Epidermal melanocyte (primary cell): ENCODE measurements at regions not wholly inside any gene's neighbourhood (a gene's known extent, or its start where the extent isn't known, plus 50 kb on each side); places are given as distances from the start of the nearest gene placed in this dataset.
"Not testable (repeated sequence)": the region's sequence is repeated elsewhere in the genome, so short reads cannot be mapped to it uniquely, and the experiment has no call there.

Experiments used
- DNase-seq: peaks from one replicate; pipeline ENCODE4 v3.0.0; 2011; ENCODE audit warnings: low spot score; ENCODE audit not compliant: insufficient read length

DNA sequence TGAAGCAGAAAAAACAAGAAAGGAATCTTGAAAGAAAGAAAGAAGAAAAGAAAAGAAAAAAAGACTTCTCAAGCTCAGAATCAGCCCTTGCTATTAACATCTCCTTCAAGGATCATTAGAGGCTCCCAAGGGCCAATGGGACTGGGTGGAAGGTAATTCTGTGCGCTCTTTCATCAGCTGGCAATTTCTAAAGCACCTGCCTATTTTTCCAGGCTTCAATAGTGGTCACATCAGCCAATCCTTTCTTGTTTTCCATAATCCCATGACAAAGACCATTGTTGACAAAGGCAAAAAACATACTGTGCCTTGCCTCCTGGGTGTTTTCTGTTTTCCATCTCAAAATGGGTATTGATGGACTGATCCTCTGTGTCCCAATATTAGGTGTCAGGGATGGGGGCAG is 88.2 kb upstream of the TSC22D1 start:
- no peak for DNase-seq

DNA sequence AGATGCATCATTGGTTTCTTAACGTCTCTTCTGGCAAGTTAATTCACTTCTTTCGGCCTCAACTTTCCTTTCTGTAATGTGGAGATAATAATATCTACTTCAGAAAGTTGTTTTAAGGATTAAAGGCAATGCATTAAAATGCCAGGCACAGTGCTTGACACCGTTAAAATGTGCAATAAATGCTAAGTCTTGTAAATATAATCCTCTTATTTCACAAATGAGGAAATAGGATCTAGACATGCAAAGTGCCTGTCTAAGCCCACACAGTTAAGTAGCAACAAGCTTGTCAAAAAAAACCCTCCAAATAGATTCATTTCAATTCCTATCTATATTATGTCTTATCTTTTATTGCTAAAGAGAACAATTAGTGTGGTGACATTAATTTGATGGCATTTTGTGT is 86.4 kb upstream of the TSC22D1 start:
- no peak for DNase-seq

GRCh38 chr13:44661936-44662335 is 85.8 kb upstream of the TSC22D1 start:
- no peak for DNase-seq

DNA sequence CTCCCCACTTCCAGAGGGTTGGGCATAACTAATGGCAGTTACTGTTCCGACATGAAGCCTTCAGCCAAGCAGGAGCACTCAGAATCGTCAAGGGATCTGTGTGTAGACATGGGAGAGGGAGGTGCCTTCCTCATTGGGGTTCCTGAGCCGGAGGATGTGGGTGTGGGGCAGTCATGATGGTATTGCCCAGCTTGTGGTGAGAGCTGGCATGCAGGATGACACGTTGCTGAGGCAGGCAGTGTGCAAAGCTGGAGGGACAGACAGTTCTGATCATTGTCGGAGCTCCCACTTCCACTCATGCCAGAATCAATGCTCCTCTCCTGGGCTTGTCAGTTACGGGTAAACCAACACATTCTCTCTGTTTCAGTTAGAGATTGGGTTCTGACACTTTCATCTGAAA is 83.9 kb upstream of the TSC22D1 start:
- no peak for DNase-seq

GRCh38 chr13:44652962-44653660 is 77.0 kb upstream of the TSC22D1 start:
- DNase-seq, result no peak

- DNase-seq, result no peak
Observed at GRCh38 chr13:44652168-44652567, 76.0 kb upstream of the TSC22D1 start.

DNA sequence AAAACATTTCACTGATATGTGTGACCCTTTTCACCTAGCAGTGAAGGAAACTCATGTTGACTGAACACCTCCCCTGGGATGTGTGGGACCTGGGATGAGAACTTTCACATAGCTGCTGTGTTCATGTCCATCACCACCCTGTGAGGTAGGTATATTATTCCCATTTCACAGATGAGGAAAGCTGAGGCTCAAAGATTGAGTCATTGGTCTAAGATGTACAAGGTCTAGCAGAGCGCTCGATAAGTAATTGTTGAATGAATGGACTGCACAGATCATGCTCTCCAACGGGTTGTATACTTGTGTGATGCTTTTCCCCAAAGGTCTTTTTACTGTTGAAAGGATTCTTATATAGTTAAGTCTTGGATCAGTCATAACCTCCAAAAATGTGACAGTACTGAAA is 75.6 kb upstream of the TSC22D1 start:
- no peak for DNase-seq

GRCh38 chr13:44651209-44651608 is 75.1 kb upstream of the TSC22D1 start:
- DNase-seq, result no peak

DNA sequence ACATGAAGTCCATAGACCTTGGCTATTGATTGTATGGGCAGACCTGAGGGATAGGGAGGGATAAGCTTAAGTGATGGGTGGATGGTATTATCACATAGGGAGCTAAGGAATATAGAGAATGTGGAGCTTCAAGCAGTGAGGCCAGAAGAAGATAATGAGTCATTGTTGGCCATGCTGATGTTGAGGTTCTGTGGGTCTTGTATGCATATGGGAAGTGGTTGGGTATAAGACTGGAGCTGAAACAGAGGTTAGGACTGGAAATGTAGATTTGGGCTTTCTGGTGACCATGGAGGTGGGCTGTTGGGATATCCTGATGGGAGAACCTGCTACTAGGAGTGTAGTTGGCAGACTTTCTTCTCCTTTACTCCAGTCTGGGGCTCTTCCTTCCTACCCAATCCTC is 73.7 kb upstream of the TSC22D1 start:
- no peak for DNase-seq

- no peak for DNase-seq
Observed at GRCh38 chr13:44649104-44649428, 72.9 kb upstream of the TSC22D1 start.

- DNase-seq, result no peak
Observed at GRCh38 chr13:44648392-44649103, 72.4 kb upstream of the TSC22D1 start.

GRCh38 chr13:44647560-44647959 is 71.4 kb upstream of the TSC22D1 start:
- not testable (repeated sequence) for DNase-seq

DNA sequence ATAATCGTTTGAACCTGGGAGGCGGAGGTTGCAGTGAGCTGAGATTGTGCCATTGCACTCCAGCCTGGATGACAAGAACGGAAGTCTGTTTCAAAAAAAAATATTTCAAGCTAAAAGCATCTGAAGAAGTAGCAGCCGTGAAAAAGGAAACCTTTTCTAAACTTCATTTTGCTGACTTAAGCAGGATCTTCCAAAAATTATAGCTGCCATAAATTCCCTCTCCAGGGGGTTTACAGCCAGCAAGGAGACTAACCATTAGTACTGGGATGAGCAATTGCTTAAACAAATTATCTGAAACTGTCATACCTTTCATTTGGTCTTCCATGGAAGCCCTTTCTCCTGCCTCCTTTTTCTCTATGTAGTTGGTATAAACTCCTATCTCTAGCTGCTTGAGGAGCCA is 69.9 kb upstream of the TSC22D1 start:
- DNase-seq, result no peak

- no peak for DNase-seq
Observed at GRCh38 chr13:44643256-44643655, 67.1 kb upstream of the TSC22D1 start.

DNA sequence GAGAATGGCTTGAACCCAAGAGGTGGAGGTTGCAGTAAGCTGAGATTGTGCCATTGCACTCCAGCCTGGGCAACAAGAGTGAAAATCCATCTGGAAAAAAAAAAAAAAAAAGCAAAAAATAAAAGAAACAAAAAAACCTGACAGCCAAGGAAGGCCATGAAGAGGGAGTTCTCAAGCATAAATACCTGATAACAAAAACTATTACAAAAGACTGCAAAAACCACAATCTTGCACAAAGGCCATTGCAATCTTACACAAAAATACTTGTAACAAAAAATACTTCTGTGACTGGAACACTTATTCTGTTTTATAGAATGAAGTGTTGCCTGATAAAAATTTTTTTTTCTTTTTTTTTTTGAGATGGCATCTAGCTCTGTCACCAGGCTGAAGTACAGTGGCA is 61.5 kb upstream of the TSC22D1 start:
- no peak for DNase-seq

- DNase-seq, result peak; percentile 30
Observed at GRCh38 chr13:44629465-44630183, 53.5 kb upstream of the TSC22D1 start.

GRCh38 chr13:44628826-44629225 is 52.7 kb upstream of the TSC22D1 start:
- not testable (repeated sequence) for DNase-seq

DNA sequence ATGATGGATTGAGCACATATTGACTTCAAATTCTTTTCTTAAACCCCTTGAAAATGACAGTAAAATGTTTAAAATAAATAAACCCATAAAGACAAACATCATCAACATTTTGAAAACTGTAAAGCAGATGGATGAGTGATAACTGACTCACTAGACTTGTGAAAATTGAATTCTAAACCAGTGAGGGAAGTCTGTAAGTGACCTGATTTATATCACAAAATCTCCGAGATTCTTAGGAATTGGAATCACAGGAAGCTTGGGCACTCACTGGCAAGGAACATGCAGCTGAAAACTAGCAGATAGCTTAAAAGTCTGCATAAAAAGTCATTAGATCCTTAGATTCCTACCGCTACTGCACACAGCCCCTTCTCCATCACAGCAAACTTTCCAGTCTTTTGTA is 51.3 kb upstream of the TSC22D1 start:
- no peak for DNase-seq

DNA sequence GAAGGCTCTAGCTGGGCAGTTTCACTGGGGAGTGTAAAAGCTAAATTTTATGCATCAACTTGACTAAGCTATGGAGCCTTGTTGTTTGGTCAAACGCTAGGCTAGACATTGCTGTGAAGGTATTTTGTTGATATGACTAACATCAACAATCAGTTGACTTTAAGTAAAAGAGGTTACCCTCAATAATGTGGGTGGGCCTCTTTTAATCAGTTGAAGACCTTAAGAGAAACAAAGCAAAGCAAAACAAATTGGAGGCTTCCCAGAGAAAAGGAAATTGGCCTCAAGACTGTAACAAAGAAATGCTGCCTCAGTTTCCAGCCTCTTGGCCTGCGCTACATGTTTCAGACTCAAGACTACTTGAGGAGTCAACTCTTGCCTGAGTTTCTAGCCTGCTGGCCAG is 50.0 kb upstream of the TSC22D1 start:
- no peak for DNase-seq
